CD4-positive, alpha-beta T cell treated with Interleukin-10 for 1 hour (primary cell): ENCODE measurements at regions not wholly inside any gene's neighbourhood (a gene's known extent, or its start where the extent isn't known, plus 50 kb on each side); places are given as distances from the start of the nearest gene placed in this dataset.
"Not testable (repeated sequence)": the region's sequence is repeated elsewhere in the genome, so short reads cannot be mapped to it uniquely, and the experiment has no call there.

Experiments used
- DNase-seq: peaks from one replicate; pipeline ENCODE4 v3.0.0-alpha.2; 2020

DNA sequence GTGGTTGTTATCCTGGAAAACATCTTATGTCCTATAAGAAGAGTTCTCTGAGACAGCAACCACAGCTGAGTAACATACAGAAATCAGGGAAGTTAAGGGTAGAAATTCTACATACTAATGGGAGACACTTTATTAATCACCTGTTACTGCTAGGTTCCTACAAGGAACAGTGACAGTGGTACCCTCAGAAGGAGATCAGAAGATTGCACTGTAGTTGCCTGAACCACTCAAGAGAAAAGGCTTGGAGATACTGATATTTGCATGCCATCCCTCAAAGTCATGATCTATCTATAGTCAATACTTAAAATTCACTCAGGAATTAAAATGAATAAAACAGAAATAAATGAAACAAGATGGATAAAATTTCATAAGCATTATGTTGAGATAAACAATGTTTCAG, 136.0 kb downstream of the LMLN start:
- no peak for DNase-seq

DNA sequence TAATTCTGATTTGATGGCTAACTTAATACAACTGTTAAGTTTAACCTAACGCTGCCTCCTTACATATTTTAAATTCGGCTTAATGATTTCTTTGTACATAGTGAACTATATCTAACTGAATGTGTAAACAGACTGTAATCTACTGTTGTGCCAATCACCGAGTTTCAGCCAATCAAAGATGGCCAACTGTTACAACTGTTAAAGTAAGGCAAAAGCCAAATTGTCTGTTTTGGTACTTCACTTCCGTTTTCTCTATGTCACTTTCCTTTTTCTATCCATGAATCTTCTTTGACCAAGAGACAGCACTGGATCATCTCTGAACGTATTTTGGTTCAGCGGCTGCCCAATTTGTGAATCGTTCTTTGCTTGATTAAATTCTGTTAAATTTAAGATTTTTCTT, 137.0 kb downstream of the LMLN start:
- DNase-seq: no peak

DNA sequence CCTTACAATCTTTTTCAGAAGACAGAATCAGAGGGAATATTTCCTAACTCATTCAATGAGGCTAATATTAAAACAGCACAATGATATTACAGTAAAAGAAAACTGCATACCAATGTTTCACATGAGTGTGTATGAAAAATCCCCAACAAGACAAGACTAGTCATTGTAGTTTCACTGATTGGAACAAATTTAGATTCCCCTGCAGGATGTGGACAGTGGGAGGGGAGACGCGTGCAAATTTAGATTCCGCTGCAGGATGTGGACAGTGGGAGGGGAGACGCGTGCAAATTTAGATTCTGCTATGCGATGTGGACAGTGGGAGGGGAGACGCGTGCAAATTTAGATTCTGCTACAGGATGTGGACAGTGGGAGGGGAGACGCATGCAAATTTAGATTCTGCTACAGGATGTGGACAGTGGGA, 138.7 kb downstream of the LMLN start:
- DNase-seq: not testable (repeated sequence)

DNA sequence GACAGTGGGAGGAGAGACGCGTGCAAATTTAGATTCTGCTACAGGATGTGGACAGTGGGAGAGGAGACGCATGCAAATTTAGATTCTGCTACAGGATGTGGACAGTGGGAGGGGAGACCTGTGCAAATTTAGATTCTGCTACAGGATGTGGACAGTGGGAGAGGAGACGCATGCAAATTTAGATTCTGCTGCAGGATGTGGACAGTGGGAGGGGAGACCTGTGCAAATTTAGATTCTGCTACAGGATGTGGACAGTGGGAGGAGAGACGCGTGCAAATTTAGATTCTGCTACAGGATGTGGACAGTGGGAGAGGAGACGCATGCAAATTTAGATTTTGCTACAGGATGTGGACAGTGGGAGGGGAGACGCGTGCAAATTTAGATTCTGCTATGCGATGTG, 143.1 kb downstream of the LMLN start:
- peak; percentile 14 for DNase-seq

DNA sequence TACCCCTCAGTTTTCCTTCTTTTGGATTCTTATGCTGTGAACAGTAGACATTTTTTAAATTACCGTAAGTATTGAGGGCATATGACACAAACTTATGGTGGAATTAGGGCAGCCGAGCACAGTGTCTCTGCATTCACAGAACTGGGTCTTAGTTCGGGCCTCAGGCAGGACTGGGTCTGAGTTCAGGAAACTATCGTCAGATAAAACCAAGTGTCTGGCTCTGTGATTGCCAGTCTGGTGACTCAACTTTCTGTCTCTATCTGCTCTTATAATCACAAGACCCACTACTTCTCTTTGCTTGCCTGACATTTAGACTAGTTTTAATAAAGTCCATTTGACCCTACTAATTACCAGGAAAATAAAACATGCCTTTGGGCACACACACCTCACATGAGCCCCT, 146.2 kb downstream of the LMLN start:
- no peak for DNase-seq

DNA sequence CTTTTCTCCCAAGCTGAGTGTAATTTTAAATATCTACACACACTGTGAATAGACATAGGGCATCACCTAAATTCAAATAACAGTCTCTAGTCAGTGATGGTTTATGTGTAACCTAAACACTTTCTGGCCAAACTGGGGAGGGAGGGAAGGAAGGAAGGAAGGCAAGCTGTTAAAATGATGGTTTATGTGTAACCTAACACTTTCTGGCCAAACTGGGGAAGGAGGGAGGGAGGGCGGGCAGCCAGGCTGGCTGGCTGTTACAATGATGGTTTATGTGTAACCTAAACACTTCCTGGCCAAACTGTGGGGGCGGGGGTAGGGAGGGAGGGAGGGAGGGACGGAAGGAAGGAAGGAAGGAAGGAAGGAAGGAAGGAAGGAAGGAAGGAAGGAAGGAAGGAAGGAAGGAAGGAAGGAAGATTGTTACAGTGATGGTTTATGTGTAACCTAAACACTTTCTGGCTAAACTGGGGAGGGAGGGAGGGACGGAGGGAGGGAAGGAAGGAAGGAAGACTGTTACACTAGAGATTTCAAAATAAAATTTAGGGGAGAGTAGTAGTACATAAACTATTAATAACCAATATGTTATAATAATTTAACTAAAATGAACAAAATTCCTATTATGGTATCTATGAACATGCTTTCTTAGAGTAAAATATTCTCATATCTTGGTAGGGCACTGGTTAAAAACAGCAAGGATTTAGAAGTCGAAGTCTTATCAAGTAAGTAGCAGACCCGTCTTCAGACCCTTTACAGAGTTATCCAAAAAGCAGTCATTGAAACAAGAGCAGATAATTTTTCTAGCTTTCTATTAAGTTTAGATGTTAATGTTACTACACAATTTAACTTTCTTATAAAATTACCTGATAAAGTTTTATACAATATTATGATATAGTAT, 148.1 kb downstream of the LMLN start:
- no peak for DNase-seq

DNA sequence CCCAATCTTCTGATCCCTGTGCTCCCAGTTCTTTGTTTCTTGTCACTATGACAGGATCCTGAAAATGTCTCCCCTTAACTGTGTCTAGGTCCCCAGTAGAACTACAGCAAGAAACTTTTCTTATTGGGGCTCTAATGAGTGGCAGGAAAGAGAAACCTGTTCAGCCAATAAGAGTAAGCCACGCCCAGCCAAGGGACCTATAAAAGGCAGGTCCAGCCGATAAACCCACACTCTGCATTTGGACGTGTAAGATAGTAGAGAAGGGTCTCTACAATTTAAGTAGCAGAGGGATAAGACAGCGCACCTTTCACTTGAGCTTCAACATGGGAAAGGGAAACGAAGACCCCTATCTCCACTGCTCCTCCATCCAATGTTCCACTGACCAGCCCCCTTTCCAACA, 149.9 kb downstream of the LMLN start:
- no peak for DNase-seq

DNA sequence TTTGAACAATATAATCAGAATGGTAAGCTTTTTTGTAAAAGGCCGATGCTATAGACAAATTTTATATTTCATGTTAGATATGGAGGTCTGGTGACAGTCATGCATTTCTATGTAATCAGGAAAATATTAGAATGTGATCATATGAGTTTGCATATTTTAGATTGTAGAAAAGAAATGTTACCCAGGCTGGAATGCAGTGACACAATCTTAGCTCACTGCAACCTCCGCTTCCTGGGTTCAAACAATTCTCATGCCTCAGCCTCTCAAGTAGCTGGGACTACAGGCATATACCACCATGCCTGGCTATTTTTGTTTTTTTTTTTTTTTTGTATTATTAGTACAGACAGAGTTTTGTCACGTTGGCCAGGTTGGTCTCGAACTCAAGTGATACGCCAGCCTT, 152.0 kb downstream of the LMLN start:
- no peak for DNase-seq

DNA sequence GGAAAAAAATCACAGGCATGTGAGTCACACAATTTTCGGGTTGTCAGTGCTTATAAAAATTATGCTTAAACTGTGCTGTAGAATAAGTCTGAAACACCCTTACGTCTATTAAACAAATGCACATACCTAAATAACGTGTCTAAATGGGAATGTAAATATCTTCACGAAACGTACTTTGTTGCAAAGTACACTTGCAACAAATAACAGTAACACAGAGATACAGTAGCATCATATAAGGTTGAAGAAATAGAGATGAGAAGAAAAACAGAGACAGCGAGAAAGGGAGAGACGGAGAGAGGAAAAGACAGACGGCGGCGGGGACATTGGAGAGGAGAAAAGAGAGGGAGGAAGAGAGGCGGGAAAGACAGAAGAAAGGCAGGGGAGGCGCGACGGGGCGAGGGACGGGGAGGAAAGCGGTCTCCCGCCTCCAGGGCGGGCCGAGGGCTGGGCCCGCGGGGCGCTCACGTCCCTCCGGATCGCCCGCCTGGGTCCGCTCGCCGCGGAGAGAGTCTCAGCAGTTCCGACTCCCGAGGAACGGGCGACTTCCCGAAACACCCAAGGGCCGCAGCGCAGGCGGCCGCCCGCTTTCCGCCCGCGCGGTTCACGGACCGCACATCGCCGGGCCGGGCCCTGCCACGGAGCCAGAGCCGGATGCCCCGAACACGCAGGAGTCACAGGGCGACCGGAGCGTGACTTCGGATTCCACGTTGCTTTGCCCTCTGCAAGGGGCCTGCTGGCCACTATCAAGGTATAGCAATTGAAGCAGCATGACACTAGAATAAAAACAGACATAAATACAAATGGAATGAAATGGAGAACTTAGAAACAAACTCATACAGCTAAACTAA, 153.4 kb downstream of the LMLN start:
- DNase-seq: no peak

DNA sequence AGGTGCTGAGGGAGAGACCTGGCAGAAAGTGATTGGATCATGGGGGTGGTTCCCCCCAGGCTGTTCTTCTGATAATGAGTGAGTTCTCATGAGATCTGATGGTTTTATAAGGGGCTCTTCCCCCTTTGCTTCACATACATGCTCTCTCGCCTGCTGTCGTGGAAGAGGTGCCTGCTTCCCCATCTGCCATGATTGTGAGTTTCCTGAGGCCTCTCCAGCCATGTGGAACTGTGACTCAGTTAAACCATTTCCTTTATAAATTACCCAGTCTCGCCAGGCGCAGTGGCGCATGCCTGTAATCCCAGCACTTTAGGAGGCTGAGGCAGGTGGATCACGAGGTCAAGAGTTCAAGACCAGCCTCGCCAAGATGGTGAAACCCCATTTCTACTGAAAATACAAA, 154.5 kb downstream of the LMLN start:
- not testable (repeated sequence) for DNase-seq

DNA sequence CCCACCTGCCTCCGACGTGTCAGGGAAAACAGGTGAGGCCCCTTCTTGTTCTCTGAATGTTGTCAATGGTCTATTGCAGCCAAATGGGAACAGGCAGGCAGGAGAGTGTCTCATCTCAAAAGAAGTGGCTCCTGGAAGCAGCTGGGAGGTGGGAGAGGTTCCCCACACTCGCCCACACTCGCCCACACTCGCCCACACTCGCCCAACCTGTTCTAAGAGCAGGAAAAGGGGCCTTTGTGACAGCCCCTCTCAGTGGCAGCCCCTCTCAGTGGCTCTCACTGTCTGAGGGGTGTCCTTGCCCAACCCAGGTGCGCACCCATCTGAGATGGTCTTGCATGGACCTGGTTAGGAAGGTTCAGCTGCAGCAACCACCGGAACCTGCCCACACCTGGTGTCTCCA, 162.2 kb downstream of the LMLN start:
- not testable (repeated sequence) for DNase-seq

DNA sequence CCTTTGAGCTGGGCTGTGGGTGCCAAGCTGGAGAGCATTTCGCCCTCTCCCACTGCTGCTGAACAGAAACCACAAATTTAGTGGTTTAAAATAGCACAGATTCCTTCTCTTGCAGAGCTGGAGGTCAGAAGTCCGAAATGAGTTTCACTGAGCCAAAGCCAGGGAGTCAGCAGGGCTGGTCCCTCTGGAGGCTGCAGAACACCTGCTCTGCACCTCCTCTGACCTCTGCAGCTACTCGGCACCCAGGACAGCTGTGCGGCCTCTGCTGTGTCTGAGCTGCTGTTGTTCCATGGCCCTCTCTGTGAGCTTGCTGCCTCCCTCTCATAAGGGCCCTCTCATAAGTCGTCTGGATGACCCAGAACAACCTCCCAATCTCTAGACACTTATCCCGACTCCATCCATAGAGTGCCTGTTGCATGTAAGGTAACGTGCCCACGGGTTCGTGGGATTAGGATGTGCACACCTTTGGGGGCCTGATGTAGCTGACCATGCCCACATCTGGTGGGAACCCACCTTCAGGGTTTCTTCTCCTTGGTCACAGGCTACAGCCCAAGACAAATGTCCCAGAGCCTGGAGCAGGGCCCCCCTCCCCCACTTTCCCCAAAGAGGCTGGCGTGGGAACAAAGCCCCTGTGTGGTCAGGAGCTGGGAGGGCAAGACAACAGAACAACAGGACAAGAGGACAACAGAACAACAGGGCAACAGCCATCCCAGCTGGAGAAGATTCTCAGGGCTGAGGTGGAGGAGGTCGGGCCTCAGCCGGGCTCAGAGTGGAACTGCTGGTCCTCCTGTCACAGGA, 177.2 kb downstream of the LMLN start:
- DNase-seq: not testable (repeated sequence)

DNA sequence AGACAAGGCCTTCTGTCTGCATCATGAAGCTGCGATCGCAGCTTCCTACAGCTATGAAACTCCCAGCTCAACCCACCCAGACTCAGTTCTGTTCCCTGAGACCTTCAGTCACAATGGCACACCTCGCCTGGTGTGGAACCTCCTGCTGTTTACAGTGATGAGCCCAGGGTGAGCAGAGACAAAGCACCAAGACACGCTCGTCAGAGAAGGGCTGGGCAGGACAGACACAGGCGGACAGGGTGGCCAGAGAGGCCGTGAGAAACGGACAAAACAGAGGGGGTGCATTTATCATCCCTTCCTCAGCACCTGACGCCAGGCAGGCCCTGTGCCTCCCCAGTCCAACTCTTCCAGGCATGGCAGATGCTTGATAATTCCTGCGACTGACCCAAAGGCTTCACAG, 178.2 kb downstream of the LMLN start:
- DNase-seq: not testable (repeated sequence)

DNA sequence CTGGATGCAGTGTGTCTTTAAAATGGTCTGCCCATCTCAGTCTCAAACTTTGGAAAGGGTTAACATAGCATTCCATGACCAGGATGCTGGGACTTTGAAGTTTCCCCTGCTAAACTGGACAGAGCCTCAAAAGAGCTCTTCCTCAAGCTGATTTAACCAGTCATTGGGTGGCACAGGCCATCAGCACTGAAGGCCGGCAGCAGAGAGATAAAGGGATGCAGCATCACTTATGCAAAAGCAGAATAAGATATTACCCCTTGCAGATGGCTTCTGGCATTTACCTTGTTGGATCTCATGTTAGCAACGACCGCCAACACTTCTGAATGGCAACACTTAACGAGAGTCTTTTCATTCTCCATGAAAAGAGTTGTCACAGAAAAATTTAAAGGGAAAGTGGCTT, 179.0 kb downstream of the LMLN start:
- DNase-seq: not testable (repeated sequence)

DNA sequence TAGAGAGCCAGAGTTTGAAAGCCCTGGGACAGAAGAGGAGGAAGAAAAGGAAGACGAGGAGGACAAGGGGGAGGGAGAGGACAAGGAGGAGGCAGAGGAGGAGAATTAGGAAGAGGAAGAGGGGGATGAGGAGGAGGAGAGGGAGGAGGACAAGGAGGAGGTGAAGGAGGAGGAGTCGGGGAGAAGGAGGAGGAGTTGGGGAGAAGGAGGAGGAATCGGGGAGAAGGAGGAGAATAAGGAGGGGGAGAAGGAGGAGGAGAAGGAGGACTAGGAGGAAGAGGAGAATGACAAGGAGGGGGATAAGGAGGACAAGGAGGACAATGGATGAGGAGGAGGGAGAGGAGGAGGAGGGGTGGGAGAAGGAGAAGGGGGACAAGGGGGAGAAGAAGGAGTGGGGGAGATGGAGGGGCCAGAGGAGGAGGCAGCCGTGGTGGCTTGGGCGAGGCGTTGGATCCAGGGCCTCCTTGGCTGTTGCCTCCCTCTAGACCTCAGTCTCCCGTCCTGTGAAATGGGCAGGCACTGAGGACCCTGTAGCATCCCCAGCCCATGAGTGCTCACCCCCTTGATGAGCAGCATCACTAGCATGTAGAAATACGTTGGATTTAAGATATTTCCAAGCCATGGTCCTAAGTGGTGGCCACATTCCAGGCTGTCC, 179.6 kb downstream of the LMLN start:
- not testable (repeated sequence) for DNase-seq

DNA sequence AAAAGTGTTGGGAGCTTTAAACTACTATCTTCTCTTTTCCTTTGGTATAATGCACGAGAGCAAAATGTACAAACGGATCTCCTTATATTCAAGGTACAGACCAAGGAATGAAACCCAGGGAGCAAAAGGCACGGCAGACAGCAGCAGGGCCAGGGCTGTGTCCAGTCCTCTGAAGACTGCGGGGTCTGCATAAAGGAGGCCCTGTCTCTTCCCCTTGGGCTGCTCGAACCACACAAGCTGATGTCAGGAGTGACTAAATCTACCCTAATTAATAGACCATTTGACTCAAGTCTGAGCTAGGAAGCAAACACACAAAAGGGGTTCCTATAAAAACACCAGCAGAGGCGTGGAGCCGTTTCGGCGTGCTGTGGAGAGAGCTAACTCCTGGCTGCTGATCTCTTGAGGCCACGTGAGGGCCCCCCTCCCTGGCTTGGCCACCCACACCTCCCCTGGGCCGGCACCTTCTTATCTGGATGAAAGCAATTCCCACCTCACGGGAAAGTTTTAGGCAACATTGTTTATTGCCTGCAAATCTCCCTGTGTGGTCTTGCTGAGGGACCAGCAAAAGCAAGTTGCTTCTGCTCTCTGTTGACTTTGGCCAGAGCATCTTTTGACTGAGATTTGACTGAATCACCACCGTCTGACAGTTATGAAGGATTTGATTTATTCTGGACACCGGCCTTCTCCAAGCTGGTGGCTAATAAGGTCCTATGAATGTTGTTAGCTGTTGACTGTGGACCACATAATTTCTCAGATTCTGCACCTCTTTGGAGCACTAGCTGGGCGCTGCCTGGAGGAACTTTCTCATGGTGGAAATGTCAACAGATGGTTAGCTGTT, 183.5 kb downstream of the LMLN start:
- not testable (repeated sequence) for DNase-seq

DNA sequence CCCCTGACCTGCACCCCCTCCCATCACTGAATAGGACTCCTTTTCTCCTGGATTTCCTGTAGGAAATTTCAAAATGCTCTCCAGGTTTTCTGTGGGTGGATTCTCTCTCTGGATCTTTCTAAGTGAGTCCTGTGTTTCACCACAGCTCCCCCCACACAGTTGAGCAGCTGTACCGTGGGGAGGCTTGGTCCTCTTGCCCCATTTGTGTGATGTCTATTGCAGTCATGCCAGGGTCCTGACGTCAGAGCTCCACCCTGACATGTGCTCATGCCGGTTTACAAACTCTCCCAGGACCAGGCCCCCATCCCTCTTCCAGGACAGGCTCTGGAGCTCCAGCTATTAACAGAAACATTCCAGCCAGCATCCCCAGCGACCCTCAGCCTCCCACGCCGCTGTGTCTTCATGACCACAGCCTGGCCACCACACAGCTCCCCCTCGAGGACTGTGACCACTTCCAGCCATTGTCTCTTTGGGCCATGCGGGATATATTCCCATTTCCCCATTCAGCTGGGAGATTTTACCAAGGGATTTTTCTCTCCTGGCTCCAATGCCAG, 185.3 kb downstream of the LMLN start:
- not testable (repeated sequence) for DNase-seq

DNA sequence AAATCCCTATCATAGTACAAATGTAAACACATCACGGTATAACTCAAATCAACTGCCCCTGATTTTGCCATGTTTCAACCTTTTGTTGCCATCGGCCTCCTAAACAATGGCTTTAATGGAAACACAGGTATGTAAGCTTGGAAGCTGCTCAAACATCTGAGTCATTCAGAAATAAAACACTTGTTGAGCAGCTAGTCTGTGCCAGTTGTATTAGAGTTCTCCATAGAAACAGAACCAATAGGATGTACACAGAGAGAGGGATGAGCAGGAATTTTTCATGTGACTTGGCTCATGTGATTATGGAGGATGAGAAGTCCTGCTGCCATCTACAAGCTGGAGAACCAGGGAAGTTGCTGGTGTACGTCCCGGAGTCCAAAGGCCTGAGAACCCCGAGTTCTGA, 186.1 kb downstream of the LMLN start:
- DNase-seq: not testable (repeated sequence)

DNA sequence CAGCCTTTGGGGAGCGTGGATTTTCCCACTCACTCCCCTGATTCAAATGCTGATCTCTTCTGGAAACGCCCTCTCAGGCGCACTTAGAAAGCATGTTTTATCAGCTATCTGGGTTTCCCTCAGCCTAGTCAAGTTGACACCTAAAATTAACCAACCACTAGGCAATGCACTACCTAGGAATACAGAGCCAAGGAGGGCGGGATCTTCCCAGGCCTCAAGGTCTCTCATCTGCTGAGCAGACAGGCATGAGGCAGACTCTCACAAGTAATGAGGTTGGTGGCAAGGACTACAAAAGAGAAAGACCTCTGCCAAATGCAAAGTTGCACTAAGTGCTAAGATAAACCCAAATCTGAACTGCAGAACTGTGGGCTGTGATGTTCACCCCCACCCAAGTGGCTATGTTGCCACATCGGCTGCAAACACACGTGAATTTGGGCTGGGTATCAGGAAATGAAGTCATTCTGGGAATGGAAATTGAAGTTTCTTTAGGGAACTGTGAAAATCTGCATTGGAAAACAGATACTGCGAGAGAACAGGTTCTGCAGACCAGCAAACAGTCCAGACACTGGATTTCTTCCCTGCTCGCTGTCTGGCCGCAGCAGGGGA, 186.6 kb downstream of the LMLN start:
- DNase-seq: not testable (repeated sequence)

DNA sequence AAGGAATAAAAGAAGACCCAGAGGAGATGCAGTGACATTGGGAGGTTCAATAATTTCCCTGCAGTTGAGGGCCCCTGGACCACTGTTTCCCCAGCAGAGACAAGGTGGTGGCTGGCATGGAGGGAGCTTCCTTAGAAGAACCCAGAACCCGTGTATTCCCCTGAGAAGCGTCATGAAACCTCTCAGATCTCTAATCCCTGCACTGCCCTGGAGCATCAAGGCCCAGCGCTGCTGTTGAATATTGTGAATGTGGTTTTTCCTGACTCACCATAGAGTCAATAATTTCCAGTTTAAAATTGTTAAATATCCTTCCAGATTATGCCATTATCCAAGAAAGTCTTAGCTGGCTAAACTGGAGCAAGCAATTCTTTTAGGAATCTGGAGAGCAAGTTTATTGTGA, 187.2 kb downstream of the LMLN start:
- not testable (repeated sequence) for DNase-seq

DNA sequence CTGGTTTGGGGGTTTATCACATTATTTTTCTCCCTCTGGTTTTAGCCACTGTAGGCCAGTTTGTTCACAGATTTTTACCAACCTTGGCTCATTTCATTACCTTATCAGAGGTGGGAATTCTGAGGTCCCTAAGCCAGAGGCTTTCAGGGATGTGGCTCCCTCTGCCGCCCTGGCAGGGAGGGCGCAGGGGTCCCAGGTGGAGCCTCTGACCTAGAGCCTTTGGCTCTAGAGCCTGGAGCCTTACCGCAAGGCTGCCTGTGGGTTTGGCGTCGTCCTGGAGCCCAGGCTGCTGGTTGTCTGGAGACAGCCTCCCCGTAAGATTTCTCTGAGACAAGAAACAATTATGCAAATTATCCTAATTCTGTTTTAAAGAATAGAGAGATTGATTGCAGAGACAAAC, 188.0 kb downstream of the LMLN start:
- DNase-seq: not testable (repeated sequence)
